GM23248 (cell line): ENCODE measurements at regions not wholly inside any gene's neighbourhood (a gene's known extent, or its start where the extent isn't known, plus 50 kb on each side); places are given as distances from the start of the nearest gene placed in this dataset.

Experiments
- EZH2 ChIP-seq: fragments of 200-600 bp; sonication (generic); IDR thresholded peaks from 2 replicates; pipeline ENCODE4 v1.6.1; 2018; ENCODE audit warnings: antibody characterized with exemption, mild to moderate bottlenecking; ENCODE audit not compliant: insufficient read depth, poor library complexity, severe bottlenecking
- EZH2phosphoT487 ChIP-seq: fragments of 200-600 bp; sonication (generic); IDR thresholded peaks from 2 replicates; pipeline ENCODE4 v1.6.1; 2018; ENCODE audit warnings: antibody characterized with exemption, moderate library complexity, mild to moderate bottlenecking, low read depth; ENCODE audit not compliant: insufficient read depth

DNA sequence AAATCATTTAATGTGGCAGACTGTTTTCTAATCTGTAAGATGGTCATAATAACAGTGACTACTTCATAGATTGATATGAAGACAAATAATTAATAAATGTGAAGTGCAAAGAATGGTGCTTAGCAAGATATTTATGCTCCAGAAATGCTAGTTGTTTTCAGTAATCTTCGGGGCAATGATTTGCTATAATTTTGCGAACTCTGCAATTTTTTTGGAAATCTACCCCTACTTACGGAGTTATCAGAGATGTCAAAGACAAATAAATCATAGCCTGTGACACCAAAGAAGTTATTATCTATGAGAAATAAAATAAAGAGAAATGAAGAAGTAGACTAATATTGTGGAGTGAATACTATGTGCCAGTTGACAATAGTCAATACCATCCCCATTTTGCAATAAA is 634.1 kb upstream of the LRRC4C start:
- no peak for TF ChIP-seq EZH2
- TF ChIP-seq EZH2phosphoT487 = no peak
